WTC11 (cell line): ENCODE measurements at regions not wholly inside any gene's neighbourhood (a gene's known extent, or its start where the extent isn't known, plus 50 kb on each side); places are given as distances from the start of the nearest gene placed in this dataset.

ENCODE experiments used
- ATAC-seq: fragments of 200-7000 bp; cut with Tn5 transposase; 2 replicates; pipeline ENCODE4 v1.10.0; 2021; ENCODE audit warnings: mild to moderate bottlenecking, moderate library complexity
- CTCF ChIA-PET: fragments of 300-600 bp; sonication (Branson Sonifier 250); formaldehyde crosslinking; loops from one replicate; lab custom pipeline; 2021; ENCODE audit warnings: antibody characterized with exemption; lab: Charles Lee
- POLR2A ChIA-PET: fragments of 350-600 bp; sonication (Branson Sonifier 250); formaldehyde crosslinking; loops from one replicate; lab custom pipeline; 2021; ENCODE audit warnings: antibody characterized with exemption; lab: Charles Lee
- DNase-seq: peaks from one replicate; pipeline ENCODE4 v3.0.0; 2021; ENCODE audit warnings: low spot score
- H3K27ac Mint-ChIP-seq: 2 replicates; pipeline ENCODE4 v1.8.0; 2021; ENCODE audit warnings: mixed read lengths
- H3K27me3 Mint-ChIP-seq: 2 replicates; pipeline ENCODE4 v1.8.0; 2021; ENCODE audit warnings: low read depth, mild to moderate bottlenecking, moderate library complexity, mixed read lengths
- H3K36me3 Mint-ChIP-seq: 2 replicates; pipeline ENCODE4 v1.8.0; 2021; ENCODE audit warnings: mixed read lengths
- H3K4me1 Mint-ChIP-seq: 2 replicates; pipeline ENCODE4 v1.8.0; 2022; ENCODE audit warnings: mixed read lengths
- H3K4me3 Mint-ChIP-seq: 2 replicates; pipeline ENCODE4 v1.8.0; 2021; ENCODE audit warnings: mild to moderate bottlenecking, moderate library complexity, mixed read lengths
- H3K9me3 Mint-ChIP-seq: 2 replicates; pipeline ENCODE4 v1.8.0; 2021; ENCODE audit warnings: mixed read lengths
- ATF2 ChIP-seq: sonication (generic); formaldehyde crosslinking; IDR thresholded peaks from 2 replicates; pipeline ENCODE4 v1.8.1; 2022; ENCODE audit warnings: low read depth, missing genetic modification reagents, borderline replicate concordance
- E2F1 ChIP-seq: sonication (generic); formaldehyde crosslinking; IDR thresholded peaks from 2 replicates; pipeline ENCODE4 v1.8.0; 2022; ENCODE audit warnings: mild to moderate bottlenecking, missing genetic modification reagents
- ESRRA ChIP-seq: sonication (generic); formaldehyde crosslinking; IDR thresholded peaks from 2 replicates; pipeline ENCODE4 v1.8.1; 2022; ENCODE audit warnings: mild to moderate bottlenecking, missing genetic modification reagents, borderline replicate concordance
- FOXK1 ChIP-seq: sonication (generic); formaldehyde crosslinking; IDR thresholded peaks from 2 replicates; pipeline ENCODE4 v1.8.0; 2022; ENCODE audit warnings: mild to moderate bottlenecking, moderate library complexity, missing genetic modification reagents
- JUN ChIP-seq: sonication (generic); formaldehyde crosslinking; IDR thresholded peaks from 2 replicates; pipeline ENCODE4 v1.8.0; 2023; ENCODE audit warnings: mild to moderate bottlenecking, missing genetic modification reagents
- KAT7 ChIP-seq: sonication (generic); formaldehyde crosslinking; IDR thresholded peaks from 2 replicates; pipeline ENCODE4 v1.8.1; 2023; ENCODE audit warnings: missing genetic modification reagents, mild to moderate bottlenecking, borderline replicate concordance
- OVOL2 ChIP-seq: fragments of 250-450 bp; sonication (Bioruptor Pico); IDR thresholded peaks from 2 replicates; pipeline ENCODE4 v1.9.0; 2021; ENCODE audit warnings: mild to moderate bottlenecking, borderline replicate concordance
- SP1 ChIP-seq: sonication (generic); formaldehyde crosslinking; conservative IDR thresholded peaks from 2 replicates; pipeline ENCODE4 v1.8.1; 2022; ENCODE audit warnings: missing genetic modification reagents
- TP53 ChIP-seq: sonication (generic); formaldehyde crosslinking; IDR thresholded peaks from 2 replicates; pipeline ENCODE4 v1.8.1; 2023; ENCODE audit warnings: mild to moderate bottlenecking, missing genetic modification reagents
- ZBTB43 ChIP-seq: sonication (generic); formaldehyde crosslinking; IDR thresholded peaks from 2 replicates; pipeline ENCODE4 v1.8.1; 2023; ENCODE audit warnings: mild to moderate bottlenecking, missing genetic modification reagents
- TF ChIP-seq, protein P1 (sequence below): fragments of 200-600 bp; IDR thresholded peaks from 2 replicates; pipeline ENCODE4 v1.8.0; 2022; ENCODE audit warnings: antibody characterized with exemption
- TF ChIP-seq, protein P2 (sequence below): fragments of 250-450 bp; sonication (Bioruptor Pico); IDR thresholded peaks from 2 replicates; pipeline ENCODE4 v1.9.0; 2021; ENCODE audit warnings: mild to moderate bottlenecking
- TF ChIP-seq, protein P3 (sequence below): sonication (generic); formaldehyde crosslinking; IDR thresholded peaks from 2 replicates; pipeline ENCODE4 v1.8.0; 2022; ENCODE audit warnings: mild to moderate bottlenecking, missing genetic modification reagents
- TF ChIP-seq, protein P4 (sequence below): sonication (generic); formaldehyde crosslinking; IDR thresholded peaks from 2 replicates; pipeline ENCODE4 v1.8.0; 2022; ENCODE audit warnings: mild to moderate bottlenecking, missing genetic modification reagents
- TF ChIP-seq, protein P5 (sequence below): sonication (generic); formaldehyde crosslinking; IDR thresholded peaks from 2 replicates; pipeline ENCODE4 v1.8.1; 2023; ENCODE audit warnings: mild to moderate bottlenecking, missing genetic modification reagents
- TF ChIP-seq, protein P6 (sequence below): fragments of 250-450 bp; sonication (Bioruptor Pico); IDR thresholded peaks from 2 replicates; pipeline ENCODE4 v1.8.0; 2021; ENCODE audit warnings: mild to moderate bottlenecking
- TF ChIP-seq, protein P7 (sequence below): sonication (generic); formaldehyde crosslinking; IDR thresholded peaks from 2 replicates; pipeline ENCODE4 v1.8.1; 2023; ENCODE audit warnings: mild to moderate bottlenecking, missing genetic modification reagents, borderline replicate concordance

GRCh38 chr16:64217789-64218535 lies 903.9 kb downstream of the CDH11 start:
- no peaks in the 10 kb centered on the region for H3K36me3 Mint-ChIP-seq
- no peak overlapping the region for H3K4me3 Mint-ChIP-seq
- no peaks in the 10 kb centered on the region for H3K27me3 Mint-ChIP-seq
- DNase-seq (no peak), ATAC-seq (no peak)
- ChIA-PET CTCF (interaction anchor here (0.7 kb wide), 1 partner anchor 1492 kb away, joined by 4 read pairs; no protein-coding TSS in a partner anchor), POLR2A (no interaction called here)
- no peaks in the 10 kb centered on the region for H3K9me3 Mint-ChIP-seq
- no peaks in the 10 kb centered on the region for H3K4me1 Mint-ChIP-seq
- H3K27ac Mint-ChIP-seq = no peak overlapping the region
- TF ChIP-seq, protein P1, sequence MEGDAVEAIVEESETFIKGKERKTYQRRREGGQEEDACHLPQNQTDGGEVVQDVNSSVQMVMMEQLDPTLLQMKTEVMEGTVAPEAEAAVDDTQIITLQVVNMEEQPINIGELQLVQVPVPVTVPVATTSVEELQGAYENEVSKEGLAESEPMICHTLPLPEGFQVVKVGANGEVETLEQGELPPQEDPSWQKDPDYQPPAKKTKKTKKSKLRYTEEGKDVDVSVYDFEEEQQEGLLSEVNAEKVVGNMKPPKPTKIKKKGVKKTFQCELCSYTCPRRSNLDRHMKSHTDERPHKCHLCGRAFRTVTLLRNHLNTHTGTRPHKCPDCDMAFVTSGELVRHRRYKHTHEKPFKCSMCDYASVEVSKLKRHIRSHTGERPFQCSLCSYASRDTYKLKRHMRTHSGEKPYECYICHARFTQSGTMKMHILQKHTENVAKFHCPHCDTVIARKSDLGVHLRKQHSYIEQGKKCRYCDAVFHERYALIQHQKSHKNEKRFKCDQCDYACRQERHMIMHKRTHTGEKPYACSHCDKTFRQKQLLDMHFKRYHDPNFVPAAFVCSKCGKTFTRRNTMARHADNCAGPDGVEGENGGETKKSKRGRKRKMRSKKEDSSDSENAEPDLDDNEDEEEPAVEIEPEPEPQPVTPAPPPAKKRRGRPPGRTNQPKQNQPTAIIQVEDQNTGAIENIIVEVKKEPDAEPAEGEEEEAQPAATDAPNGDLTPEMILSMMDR = no peak
- TF ChIP-seq FOXK1 (CRISPR knock-in tag) (no peak), ESRRA (CRISPR knock-in tag) (no peak)
- TF ChIP-seq, protein P2, sequence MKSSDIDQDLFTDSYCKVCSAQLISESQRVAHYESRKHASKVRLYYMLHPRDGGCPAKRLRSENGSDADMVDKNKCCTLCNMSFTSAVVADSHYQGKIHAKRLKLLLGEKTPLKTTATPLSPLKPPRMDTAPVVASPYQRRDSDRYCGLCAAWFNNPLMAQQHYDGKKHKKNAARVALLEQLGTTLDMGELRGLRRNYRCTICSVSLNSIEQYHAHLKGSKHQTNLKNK (CRISPR knock-in tag) = no peak
- TF ChIP-seq, protein P3, sequence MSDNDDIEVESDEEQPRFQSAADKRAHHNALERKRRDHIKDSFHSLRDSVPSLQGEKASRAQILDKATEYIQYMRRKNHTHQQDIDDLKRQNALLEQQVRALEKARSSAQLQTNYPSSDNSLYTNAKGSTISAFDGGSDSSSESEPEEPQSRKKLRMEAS (CRISPR knock-in tag) = no peak
- TF ChIP-seq, protein P4, sequence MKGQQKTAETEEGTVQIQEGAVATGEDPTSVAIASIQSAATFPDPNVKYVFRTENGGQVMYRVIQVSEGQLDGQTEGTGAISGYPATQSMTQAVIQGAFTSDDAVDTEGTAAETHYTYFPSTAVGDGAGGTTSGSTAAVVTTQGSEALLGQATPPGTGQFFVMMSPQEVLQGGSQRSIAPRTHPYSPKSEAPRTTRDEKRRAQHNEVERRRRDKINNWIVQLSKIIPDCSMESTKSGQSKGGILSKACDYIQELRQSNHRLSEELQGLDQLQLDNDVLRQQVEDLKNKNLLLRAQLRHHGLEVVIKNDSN (CRISPR knock-in tag) = no peak
- TF ChIP-seq, all 79 proteins: peak for 0

DNA sequence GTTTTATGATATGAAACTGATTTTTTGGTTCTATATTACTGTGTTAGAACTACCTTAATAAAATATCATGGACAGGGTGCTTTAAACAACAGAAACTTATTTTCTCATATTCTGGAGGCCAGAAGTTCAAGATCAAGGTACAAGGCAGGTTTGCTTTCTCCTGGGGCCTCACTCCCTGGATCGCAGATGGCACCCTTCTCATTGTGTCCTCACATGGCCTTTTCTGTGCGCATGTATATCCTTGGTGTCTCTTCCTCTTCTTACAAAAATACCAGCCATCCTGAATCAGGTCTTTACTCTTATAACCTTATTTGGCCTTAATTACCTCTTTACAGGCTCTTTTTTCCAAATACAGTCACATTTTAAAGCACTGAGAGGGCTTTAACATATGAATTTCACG lies 906.1 kb downstream of the CDH11 start:
- H3K4me1 Mint-ChIP-seq = no peaks in the 10 kb centered on the region
- no peaks in the 10 kb centered on the region for H3K36me3 Mint-ChIP-seq
- no peaks in the 10 kb centered on the region for H3K9me3 Mint-ChIP-seq
- ChIA-PET POLR2A (no interaction called here), CTCF (no interaction called here)
- no peak overlapping the region for H3K4me3 Mint-ChIP-seq
- ATAC-seq (no peak), DNase-seq (no peak)
- no peak overlapping the region for H3K27ac Mint-ChIP-seq
- no peaks in the 10 kb centered on the region for H3K27me3 Mint-ChIP-seq
- TF ChIP-seq, protein P5, sequence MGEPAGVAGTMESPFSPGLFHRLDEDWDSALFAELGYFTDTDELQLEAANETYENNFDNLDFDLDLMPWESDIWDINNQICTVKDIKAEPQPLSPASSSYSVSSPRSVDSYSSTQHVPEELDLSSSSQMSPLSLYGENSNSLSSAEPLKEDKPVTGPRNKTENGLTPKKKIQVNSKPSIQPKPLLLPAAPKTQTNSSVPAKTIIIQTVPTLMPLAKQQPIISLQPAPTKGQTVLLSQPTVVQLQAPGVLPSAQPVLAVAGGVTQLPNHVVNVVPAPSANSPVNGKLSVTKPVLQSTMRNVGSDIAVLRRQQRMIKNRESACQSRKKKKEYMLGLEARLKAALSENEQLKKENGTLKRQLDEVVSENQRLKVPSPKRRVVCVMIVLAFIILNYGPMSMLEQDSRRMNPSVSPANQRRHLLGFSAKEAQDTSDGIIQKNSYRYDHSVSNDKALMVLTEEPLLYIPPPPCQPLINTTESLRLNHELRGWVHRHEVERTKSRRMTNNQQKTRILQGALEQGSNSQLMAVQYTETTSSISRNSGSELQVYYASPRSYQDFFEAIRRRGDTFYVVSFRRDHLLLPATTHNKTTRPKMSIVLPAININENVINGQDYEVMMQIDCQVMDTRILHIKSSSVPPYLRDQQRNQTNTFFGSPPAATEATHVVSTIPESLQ (CRISPR knock-in tag) = no peak
- TF ChIP-seq TP53 (CRISPR knock-in tag) (no peak), ATF2 (CRISPR knock-in tag) (no peak), ZBTB43 (CRISPR knock-in tag) (no peak), SP1 (CRISPR knock-in tag) (no peak), OVOL2 (CRISPR knock-in tag) (no peak), JUN (CRISPR knock-in tag) (no peak), KAT7 (CRISPR knock-in tag) (no peak), E2F1 (CRISPR knock-in tag) (no peak)
- TF ChIP-seq, protein P6, sequence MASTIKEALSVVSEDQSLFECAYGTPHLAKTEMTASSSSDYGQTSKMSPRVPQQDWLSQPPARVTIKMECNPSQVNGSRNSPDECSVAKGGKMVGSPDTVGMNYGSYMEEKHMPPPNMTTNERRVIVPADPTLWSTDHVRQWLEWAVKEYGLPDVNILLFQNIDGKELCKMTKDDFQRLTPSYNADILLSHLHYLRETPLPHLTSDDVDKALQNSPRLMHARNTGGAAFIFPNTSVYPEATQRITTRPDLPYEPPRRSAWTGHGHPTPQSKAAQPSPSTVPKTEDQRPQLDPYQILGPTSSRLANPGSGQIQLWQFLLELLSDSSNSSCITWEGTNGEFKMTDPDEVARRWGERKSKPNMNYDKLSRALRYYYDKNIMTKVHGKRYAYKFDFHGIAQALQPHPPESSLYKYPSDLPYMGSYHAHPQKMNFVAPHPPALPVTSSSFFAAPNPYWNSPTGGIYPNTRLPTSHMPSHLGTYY = no peak
- TF ChIP-seq, protein P7, sequence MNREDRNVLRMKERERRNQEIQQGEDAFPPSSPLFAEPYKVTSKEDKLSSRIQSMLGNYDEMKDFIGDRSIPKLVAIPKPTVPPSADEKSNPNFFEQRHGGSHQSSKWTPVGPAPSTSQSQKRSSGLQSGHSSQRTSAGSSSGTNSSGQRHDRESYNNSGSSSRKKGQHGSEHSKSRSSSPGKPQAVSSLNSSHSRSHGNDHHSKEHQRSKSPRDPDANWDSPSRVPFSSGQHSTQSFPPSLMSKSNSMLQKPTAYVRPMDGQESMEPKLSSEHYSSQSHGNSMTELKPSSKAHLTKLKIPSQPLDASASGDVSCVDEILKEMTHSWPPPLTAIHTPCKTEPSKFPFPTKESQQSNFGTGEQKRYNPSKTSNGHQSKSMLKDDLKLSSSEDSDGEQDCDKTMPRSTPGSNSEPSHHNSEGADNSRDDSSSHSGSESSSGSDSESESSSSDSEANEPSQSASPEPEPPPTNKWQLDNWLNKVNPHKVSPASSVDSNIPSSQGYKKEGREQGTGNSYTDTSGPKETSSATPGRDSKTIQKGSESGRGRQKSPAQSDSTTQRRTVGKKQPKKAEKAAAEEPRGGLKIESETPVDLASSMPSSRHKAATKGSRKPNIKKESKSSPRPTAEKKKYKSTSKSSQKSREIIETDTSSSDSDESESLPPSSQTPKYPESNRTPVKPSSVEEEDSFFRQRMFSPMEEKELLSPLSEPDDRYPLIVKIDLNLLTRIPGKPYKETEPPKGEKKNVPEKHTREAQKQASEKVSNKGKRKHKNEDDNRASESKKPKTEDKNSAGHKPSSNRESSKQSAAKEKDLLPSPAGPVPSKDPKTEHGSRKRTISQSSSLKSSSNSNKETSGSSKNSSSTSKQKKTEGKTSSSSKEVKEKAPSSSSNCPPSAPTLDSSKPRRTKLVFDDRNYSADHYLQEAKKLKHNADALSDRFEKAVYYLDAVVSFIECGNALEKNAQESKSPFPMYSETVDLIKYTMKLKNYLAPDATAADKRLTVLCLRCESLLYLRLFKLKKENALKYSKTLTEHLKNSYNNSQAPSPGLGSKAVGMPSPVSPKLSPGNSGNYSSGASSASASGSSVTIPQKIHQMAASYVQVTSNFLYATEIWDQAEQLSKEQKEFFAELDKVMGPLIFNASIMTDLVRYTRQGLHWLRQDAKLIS (CRISPR knock-in tag) = no peak
